ENCODE measurements at regions not wholly inside any gene's neighbourhood (a gene's known extent, or its start where the extent isn't known, plus 50 kb on each side); places are given as distances from the start of the nearest gene placed in this dataset.

DNA sequence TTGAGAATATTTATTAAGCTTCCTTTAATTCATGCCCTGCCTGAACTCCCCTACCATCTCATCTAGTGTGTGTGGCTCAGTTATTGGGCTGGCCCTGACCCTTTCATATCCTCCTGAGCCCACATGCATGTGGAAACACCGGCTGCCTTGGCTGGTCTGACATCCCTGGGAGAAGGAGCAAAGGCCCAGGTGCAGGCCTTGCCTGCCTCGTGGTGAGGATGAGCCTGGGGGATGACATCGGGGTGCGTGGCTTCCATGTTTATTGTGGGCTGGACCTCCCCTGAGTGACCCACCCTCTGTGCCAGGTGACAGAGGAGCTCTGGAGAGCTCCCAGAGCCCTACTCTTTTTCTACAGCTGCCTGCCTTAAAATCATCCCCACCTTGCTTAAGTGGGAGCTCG lies 69.1 kb downstream of the FOXA2 start:
- no peaks in the 10 kb centered on the region for H3K36me3 ChIP-seq (ENCODE audit: control insufficient read depth in 1 of 2, insufficient read depth in 2 of 2, low read length in 2 of 2)
- H3K4me1 ChIP-seq (ENCODE audit: control insufficient read depth in 1 of 2, insufficient read depth in 2 of 2, low read length in 2 of 2): no peaks in the 10 kb centered on the region
- no peaks in the 10 kb centered on the region for H3K27me3 ChIP-seq (ENCODE audit: low read depth, low read length)
- no peak overlapping the region for H3K4me3 ChIP-seq (ENCODE audit: low read depth in 1 of 2, low read length in 2 of 2)
- H3K9me3 ChIP-seq (ENCODE audit: control insufficient read depth in 1 of 2, low read length in 2 of 2): no peaks in the 10 kb centered on the region
- H3K27ac ChIP-seq (ENCODE audit: low read length): no peak overlapping the region

DNA sequence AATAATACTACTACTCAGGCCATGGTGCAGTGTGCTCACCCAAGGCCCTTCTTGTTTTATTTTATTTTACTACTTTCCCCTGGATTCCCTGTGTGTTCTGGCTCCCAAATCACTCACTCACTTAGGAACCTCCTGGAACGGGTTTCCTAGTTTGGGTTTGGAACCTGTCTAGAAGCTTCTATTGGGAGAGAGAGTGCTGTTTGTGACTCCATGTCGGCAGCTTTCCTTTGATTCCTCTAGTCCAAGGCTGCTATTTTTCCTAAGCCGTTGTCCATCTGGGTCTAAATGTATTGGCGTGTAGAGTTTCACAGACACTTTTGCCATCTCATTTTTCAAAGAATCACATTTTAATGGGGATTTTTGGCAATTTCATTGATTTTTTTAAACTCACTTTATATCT lies 70.8 kb downstream of the FOXA2 start:
- Histone ChIP-seq H3K4me1 (ENCODE audit: control insufficient read depth in 1 of 2, insufficient read depth in 2 of 2, low read length in 2 of 2) (no peaks in the 10 kb centered on the region), H3K4me3 (ENCODE audit: low read depth in 1 of 2, low read length in 2 of 2) (no peak overlapping the region), H3K9me3 (ENCODE audit: control insufficient read depth in 1 of 2, low read length in 2 of 2) (no peaks in the 10 kb centered on the region), H3K27ac (ENCODE audit: low read length) (no peak overlapping the region), H3K36me3 (ENCODE audit: control insufficient read depth in 1 of 2, insufficient read depth in 2 of 2, low read length in 2 of 2) (no peaks in the 10 kb centered on the region), H3K27me3 (ENCODE audit: low read depth, low read length) (no peaks in the 10 kb centered on the region)

DNA sequence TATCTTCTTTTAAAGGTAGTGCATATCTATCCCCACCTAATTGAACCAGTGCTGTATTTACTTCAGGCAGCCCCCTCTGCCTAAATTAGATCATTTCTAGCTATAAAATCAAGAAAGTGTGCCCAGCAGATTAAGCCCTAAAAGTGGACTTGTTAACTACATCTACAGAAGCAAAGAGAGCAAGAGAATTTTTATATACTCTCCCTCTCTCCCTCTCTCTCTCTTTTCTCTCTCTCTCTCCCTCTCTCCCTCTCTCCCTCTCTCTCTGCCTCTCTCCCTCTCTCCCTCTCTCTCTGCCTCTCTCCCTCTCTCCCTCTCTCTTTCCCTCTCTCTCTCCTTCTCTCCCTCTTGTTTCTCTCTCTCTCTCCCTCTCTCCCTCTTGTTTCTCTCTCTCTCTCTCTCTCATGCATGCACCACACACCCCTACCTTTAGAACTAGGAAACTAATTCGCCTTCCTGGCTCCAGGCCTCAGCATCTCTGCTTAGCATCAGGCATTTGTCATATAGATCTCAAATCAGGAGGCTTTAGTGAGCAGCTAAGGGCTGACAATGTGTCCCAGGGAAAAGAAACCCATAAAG lies 71.4 kb downstream of the FOXA2 start:
- no peak overlapping the region for H3K4me3 ChIP-seq (ENCODE audit: low read depth in 1 of 2, low read length in 2 of 2)
- H3K27me3 ChIP-seq (ENCODE audit: low read depth, low read length): no peaks in the 10 kb centered on the region
- H3K9me3 ChIP-seq (ENCODE audit: control insufficient read depth in 1 of 2, low read length in 2 of 2): no peaks in the 10 kb centered on the region
- no peaks in the 10 kb centered on the region for H3K36me3 ChIP-seq (ENCODE audit: control insufficient read depth in 1 of 2, insufficient read depth in 2 of 2, low read length in 2 of 2)
- H3K4me1 ChIP-seq (ENCODE audit: control insufficient read depth in 1 of 2, insufficient read depth in 2 of 2, low read length in 2 of 2): no peaks in the 10 kb centered on the region
- no peak overlapping the region for H3K27ac ChIP-seq (ENCODE audit: low read length)

DNA sequence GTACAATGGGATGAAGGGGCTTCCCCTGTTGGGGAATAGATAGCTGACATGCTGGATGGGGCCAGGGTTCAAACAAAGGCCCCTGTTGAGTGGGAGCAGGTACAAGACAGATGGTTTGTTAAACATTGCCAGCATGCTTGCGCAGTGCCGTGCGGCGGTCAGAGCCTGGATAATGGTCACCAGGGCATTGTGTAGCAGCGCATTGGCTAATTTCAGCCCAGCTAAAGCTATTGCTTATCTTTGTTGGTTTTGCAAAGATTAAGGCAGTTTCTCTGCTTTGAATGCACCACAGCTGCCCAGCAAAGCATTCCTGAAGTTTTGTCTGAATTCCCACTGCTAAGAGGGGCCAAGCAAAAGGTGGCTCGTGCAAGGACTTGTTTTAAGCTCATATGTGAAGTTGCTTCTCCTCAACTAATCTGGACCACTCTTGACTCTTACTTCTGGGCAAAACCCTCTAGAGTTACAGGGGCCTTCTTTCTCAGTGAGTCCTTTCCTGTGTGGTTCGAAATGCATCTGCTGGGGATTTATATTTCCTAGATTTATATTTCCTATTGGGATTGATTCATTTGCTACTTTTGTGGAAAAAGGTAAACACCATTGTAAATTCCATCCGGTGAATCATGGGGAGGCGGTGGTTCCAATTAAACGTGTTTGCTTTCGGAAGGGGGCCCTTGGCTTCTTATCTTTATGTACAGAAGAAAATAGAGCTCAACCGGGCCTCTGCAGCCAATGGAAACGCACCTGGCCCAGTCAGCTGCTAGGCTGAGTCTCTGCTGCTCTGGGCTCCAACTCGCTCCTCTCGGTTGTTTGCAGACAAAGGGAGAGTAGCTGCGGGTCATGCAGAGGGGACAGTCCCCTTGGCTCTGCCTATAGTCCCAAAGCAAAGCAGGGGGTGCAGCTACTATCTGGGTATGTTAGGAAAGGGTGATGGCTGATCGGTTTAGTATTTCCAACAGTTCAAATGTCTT lies 72.1 kb downstream of the FOXA2 start:
- no peak overlapping the region for H3K27ac ChIP-seq (ENCODE audit: low read length)
- H3K4me3 ChIP-seq (ENCODE audit: low read depth in 1 of 2, low read length in 2 of 2): no peak overlapping the region
- H3K4me1 ChIP-seq (ENCODE audit: control insufficient read depth in 1 of 2, insufficient read depth in 2 of 2, low read length in 2 of 2): no peaks in the 10 kb centered on the region
- no peaks in the 10 kb centered on the region for H3K36me3 ChIP-seq (ENCODE audit: control insufficient read depth in 1 of 2, insufficient read depth in 2 of 2, low read length in 2 of 2)
- H3K27me3 ChIP-seq (ENCODE audit: low read depth, low read length): no peaks in the 10 kb centered on the region
- no peaks in the 10 kb centered on the region for H3K9me3 ChIP-seq (ENCODE audit: control insufficient read depth in 1 of 2, low read length in 2 of 2)

DNA sequence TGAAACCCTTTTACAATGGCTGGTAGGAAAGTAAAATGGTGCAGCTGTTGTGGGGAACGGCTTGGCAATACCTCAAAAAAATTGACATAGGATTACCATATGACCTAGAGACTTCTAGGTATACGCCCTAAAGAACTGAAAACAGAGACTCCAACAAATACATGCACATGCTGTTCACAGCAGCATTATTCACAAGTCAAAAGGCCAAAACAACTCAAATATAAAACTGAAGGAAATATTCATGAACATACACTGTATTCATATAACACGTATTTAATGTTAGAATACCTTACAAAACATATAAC lies 74.6 kb downstream of the FOXA2 start:
- H3K27me3 ChIP-seq (ENCODE audit: low read depth, low read length): no peaks in the 10 kb centered on the region
- no peaks in the 10 kb centered on the region for H3K4me1 ChIP-seq (ENCODE audit: control insufficient read depth in 1 of 2, insufficient read depth in 2 of 2, low read length in 2 of 2)

DNA sequence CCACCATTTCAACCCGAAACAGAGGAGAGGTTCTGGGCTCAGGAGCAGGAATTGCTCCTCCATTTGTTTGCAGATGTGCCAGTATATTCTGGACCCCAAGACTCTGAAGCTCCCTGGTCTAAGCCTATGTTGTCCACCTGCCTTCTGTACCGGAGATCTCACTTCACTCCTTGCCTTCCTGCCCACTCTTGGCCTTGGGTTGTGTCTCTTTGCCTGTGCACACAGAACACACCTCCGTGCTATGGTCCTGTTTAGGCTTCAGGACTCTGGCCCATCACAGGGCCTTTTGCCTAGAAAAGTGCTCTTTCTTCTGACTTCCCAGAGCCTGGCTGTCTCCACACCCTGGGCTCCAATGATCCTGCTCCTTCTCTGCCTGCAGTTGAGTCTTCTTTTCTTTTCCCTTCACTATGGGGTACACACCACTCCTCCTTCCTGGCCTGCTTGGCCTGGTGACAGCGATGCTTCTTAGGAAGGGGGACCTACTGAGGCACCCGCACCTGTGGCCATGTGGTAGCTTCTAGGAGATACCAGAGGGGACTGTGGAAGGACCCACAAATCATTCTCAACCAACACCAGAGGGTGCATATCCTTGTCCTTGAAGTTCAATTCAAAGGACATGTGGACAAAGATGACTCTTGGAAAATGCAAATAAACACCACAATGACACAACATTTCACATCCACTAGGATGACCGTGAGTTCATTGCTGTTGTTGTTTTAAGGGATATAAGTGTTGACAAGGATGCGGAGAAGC lies 75.1 kb downstream of the FOXA2 start:
- H3K27ac ChIP-seq (ENCODE audit: low read length): no peak overlapping the region
- no peaks in the 10 kb centered on the region for H3K27me3 ChIP-seq (ENCODE audit: low read depth, low read length)
- H3K9me3 ChIP-seq (ENCODE audit: control insufficient read depth in 1 of 2, low read length in 2 of 2): no peaks in the 10 kb centered on the region
- H3K4me3 ChIP-seq (ENCODE audit: low read depth in 1 of 2, low read length in 2 of 2): no peak overlapping the region
- H3K36me3 ChIP-seq (ENCODE audit: control insufficient read depth in 1 of 2, insufficient read depth in 2 of 2, low read length in 2 of 2): no peaks in the 10 kb centered on the region
- H3K4me1 ChIP-seq (ENCODE audit: control insufficient read depth in 1 of 2, insufficient read depth in 2 of 2, low read length in 2 of 2): no peaks in the 10 kb centered on the region

More for the DNA sequence above, 74.6 kb downstream of the FOXA2 start:
- Histone ChIP-seq H3K4me3 (ENCODE audit: low read depth in 1 of 2, low read length in 2 of 2) (no peak overlapping the region), H3K36me3 (ENCODE audit: control insufficient read depth in 1 of 2, insufficient read depth in 2 of 2, low read length in 2 of 2) (no peaks in the 10 kb centered on the region), H3K9me3 (ENCODE audit: control insufficient read depth in 1 of 2, low read length in 2 of 2) (no peaks in the 10 kb centered on the region), H3K27ac (ENCODE audit: low read length) (no peak overlapping the region)

DNA sequence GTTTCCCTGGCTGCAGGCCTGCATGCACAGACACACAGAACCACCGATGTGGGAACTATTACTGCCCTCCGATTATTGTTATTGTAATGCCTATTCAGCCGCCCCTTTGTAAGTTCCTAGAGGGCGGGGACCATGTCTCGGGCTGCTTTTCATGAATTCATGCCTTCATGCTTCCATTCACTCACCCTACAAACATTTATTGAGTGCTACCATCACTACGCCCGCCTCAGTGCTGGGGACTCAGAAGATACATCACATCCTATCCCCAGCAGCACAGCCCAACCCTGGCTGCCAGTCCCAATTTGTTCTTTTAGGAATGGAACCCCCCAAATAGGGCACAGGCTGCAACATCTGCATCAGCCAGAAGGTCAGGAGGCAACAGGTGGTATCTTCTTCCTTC lies 75.9 kb downstream of the FOXA2 start:
- no peaks in the 10 kb centered on the region for H3K4me1 ChIP-seq (ENCODE audit: control insufficient read depth in 1 of 2, insufficient read depth in 2 of 2, low read length in 2 of 2)
- H3K4me3 ChIP-seq (ENCODE audit: low read depth in 1 of 2, low read length in 2 of 2): no peak overlapping the region

DNA sequence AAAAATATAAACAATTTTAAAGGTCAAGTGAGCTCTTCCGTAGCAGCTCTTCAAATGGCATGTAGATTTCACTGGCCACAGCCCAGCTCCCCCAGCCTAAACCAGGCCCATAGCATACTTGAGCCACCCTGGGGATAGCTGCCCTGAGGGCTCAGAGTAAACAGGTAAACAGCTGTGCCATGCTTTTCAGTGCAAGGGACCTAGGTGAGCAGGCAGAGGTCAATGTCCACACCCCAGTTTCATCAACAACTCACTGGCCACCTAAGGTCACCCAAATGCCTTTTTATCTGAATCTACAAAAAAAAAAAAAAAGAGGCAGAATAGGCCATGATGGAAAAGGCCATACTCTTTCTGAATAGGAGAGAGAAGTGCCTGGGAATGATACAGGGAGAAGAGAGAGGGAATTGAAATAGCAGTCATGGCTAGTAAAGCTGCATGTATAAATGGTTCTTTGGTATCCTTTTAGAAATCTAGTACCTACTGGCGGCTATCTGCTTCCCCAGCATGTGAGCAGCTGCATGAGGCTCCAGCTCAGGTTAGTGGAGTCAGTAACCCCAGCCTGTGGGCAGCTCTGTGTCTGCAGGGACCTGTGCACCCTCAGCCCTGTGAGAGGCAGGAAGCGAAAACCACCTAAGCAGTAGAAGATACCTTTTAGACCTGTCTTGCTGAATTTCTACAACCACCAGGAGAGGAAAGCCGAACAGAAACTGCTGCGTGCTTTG lies 77.0 kb downstream of the FOXA2 start:
- Histone ChIP-seq H3K36me3 (ENCODE audit: control insufficient read depth in 1 of 2, insufficient read depth in 2 of 2, low read length in 2 of 2) (no peaks in the 10 kb centered on the region), H3K4me3 (ENCODE audit: low read depth in 1 of 2, low read length in 2 of 2) (no peak overlapping the region), H3K9me3 (ENCODE audit: control insufficient read depth in 1 of 2, low read length in 2 of 2) (no peaks in the 10 kb centered on the region), H3K27me3 (ENCODE audit: low read depth, low read length) (no peaks in the 10 kb centered on the region), H3K4me1 (ENCODE audit: control insufficient read depth in 1 of 2, insufficient read depth in 2 of 2, low read length in 2 of 2) (no peaks in the 10 kb centered on the region), H3K27ac (ENCODE audit: low read length) (no peak overlapping the region)

More for the DNA sequence above, 75.9 kb downstream of the FOXA2 start:
- Histone ChIP-seq H3K36me3 (ENCODE audit: control insufficient read depth in 1 of 2, insufficient read depth in 2 of 2, low read length in 2 of 2) (no peaks in the 10 kb centered on the region), H3K27ac (ENCODE audit: low read length) (no peak overlapping the region), H3K27me3 (ENCODE audit: low read depth, low read length) (no peaks in the 10 kb centered on the region), H3K9me3 (ENCODE audit: control insufficient read depth in 1 of 2, low read length in 2 of 2) (no peaks in the 10 kb centered on the region)

DNA sequence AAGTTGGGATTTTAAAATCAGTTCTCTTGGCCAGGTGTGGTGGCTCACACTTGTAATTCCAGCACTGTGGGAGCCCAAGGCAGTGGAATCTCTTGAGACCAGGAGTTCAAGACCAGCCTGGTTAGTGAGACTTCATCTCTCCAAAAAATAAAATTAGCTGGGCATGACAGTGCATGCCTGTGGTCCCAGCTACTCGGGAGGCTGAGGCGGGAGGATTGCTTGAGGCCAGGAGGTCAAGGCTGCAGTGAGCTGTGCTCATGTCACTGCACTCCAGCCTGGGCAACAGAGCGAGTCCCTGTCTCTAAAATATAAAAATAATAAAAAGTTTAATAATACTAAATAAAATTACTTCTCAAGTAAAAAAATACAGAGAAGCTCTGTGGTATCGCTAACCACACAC lies 77.5 kb downstream of the FOXA2 start:
- no peaks in the 10 kb centered on the region for H3K9me3 ChIP-seq (ENCODE audit: control insufficient read depth in 1 of 2, low read length in 2 of 2)
- H3K27me3 ChIP-seq (ENCODE audit: low read depth, low read length): no peaks in the 10 kb centered on the region
- H3K4me1 ChIP-seq (ENCODE audit: control insufficient read depth in 1 of 2, insufficient read depth in 2 of 2, low read length in 2 of 2): no peaks in the 10 kb centered on the region
- no peaks in the 10 kb centered on the region for H3K36me3 ChIP-seq (ENCODE audit: control insufficient read depth in 1 of 2, insufficient read depth in 2 of 2, low read length in 2 of 2)
- no peak overlapping the region for H3K27ac ChIP-seq (ENCODE audit: low read length)
- H3K4me3 ChIP-seq (ENCODE audit: low read depth in 1 of 2, low read length in 2 of 2): no peak overlapping the region

DNA sequence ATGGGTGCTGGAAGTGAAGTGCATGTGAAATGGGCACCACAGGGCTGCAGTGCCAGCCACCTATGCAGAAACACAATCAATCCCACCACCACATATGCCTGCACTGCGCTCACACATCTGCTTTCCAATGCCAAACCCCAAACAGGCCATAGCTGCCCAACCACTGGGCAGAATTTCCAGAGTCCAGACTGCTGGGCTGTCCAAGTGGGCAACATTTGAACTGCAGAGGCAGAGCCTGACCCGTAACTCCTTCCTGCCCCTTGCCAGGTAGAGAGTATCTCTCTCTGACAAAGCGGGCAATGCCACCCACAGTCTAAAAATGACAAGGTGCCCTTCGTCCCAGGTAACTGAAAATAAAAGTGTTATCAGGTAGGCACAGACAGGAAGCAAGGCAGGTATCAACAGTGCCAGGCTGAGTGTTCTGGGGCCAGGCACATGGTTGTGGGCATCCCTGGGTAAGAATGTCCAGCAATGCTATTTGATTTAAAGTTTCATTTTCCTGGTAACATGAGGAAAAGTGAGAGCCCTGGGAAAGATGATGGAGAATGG lies 79.5 kb downstream of the FOXA2 start:
- no peak overlapping the region for H3K4me3 ChIP-seq (ENCODE audit: low read depth in 1 of 2, low read length in 2 of 2)
- no peaks in the 10 kb centered on the region for H3K36me3 ChIP-seq (ENCODE audit: control insufficient read depth in 1 of 2, insufficient read depth in 2 of 2, low read length in 2 of 2)
- H3K4me1 ChIP-seq (ENCODE audit: control insufficient read depth in 1 of 2, insufficient read depth in 2 of 2, low read length in 2 of 2): no peaks in the 10 kb centered on the region
- H3K9me3 ChIP-seq (ENCODE audit: control insufficient read depth in 1 of 2, low read length in 2 of 2): no peaks in the 10 kb centered on the region
- no peak overlapping the region for H3K27ac ChIP-seq (ENCODE audit: low read length)
- H3K27me3 ChIP-seq (ENCODE audit: low read depth, low read length): no peaks in the 10 kb centered on the region

DNA sequence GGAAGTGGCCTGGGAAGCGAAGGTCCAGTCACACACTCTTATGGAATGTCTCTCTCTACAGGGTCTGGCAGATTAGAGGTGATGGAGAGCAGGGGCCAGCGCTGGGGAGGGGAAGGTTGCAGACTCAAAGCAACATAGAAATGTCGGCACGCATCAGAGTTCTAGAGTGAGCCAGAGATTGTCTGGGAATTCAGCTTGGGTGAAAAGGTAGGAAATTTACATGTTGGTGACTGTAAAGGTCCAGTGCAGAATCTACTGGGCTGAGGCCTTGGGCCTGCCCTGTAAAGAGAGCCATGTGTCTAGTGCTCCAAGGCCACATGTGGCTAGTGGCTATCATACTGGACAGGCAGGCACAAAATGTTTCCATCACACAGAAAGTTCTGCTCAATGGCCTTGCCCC lies 80.8 kb downstream of the FOXA2 start:
- H3K36me3 ChIP-seq (ENCODE audit: control insufficient read depth in 1 of 2, insufficient read depth in 2 of 2, low read length in 2 of 2): no peaks in the 10 kb centered on the region
- H3K27me3 ChIP-seq (ENCODE audit: low read depth, low read length): no peaks in the 10 kb centered on the region
- H3K4me3 ChIP-seq (ENCODE audit: low read depth in 1 of 2, low read length in 2 of 2): no peak overlapping the region
- H3K9me3 ChIP-seq (ENCODE audit: control insufficient read depth in 1 of 2, low read length in 2 of 2): no peaks in the 10 kb centered on the region
- H3K27ac ChIP-seq (ENCODE audit: low read length): no peak overlapping the region
- no peaks in the 10 kb centered on the region for H3K4me1 ChIP-seq (ENCODE audit: control insufficient read depth in 1 of 2, insufficient read depth in 2 of 2, low read length in 2 of 2)
